Epithelial cell of esophagus (primary cell): ENCODE measurements at regions not wholly inside any gene's neighbourhood (a gene's known extent, or its start where the extent isn't known, plus 50 kb on each side); places are given as distances from the start of the nearest gene placed in this dataset.

Experiments used
- DNase-seq: peaks from one replicate; pipeline ENCODE4 v3.0.0; 2010; ENCODE audit warnings: low read depth
- H3K4me3 ChIP-seq: 2 replicates; pipeline ENCODE4 v1.5.1; 2011; ENCODE audit warnings: mild to moderate bottlenecking, low read length, control low read depth
- CTCF ChIP-seq: IDR thresholded peaks from 2 replicates; pipeline ENCODE4 v1.5.1; 2011; ENCODE audit warnings: low read depth, mild to moderate bottlenecking, low read length, control low read depth, inconsistent platforms; ENCODE audit not compliant: insufficient read depth; ENCODE audit errors: missing control alignments

- no peak overlapping the region for H3K4me3 ChIP-seq
- TF ChIP-seq CTCF, result no peak
- no peak for DNase-seq
Measured at GRCh38 chr3:3276630-3277029, 97.1 kb upstream of the CRBN start.

DNA sequence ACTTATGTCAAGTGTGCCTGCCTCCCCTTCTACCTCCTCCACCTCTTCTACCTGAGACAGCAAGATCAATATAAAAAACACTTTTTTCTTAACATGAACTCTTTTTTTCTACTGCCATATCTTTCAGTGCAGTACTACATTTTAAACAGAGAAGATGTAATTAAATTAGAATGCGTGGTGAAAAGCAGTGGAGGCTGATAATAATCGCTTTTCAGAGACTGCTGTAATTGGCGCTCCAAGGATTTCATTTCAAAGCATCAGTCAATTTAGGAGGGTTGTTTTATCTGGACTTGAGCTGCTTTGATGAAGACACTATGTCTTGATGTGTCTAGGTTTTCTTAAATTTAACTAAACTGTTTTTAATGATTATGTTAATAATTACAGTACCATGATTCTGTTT, 85.3 kb upstream of the CRBN start:
- H3K4me3 ChIP-seq, result no peak overlapping the region
- DNase-seq, result no peak
- no peak for TF ChIP-seq CTCF

DNA sequence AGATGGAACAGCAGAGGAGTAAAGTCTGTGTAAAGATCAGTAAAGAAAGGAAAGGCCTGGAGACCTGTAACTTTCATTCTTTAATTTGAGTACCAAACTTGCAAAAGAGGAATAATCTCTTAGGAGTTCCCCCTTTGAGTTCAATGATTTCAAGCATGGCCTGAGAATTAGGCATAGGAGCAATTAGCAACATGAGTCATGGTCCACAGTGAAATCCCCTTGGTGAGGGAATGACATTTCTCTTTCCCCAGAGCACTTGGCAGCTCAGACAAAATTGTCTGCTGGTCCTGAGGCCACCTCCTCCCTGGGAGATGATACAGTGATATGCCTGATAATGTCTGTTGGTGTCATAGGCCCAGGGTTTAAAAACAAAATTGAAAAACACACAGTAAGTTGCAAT, 81.4 kb upstream of the CRBN start:
- H3K4me3 ChIP-seq, result no peak overlapping the region
- TF ChIP-seq CTCF, result no peak
- no peak for DNase-seq

DNA sequence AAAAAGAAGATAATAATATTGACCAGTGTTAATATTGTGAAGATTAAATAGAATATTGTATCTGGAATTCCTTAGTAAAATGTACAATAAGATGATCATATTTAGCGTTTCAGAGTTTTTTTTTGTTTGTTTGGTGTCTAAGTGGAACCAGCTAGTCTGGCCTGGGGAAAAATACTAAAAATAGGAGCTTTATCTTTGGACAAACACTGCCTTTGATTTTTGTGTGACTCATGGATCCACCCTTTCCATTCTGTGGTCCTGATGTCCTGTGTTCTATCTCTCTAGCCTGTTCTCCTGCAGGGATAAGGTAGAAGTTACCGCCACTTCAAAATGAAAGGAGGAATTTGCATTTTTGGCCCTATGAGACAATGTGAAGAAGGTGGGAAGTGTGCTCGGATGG, 79.7 kb upstream of the CRBN start:
- no peak overlapping the region for H3K4me3 ChIP-seq
- no peak for TF ChIP-seq CTCF
- no peak for DNase-seq

GRCh38 chr3:3258281-3258680, 78.8 kb upstream of the CRBN start:
- no peak overlapping the region for H3K4me3 ChIP-seq

GRCh38 chr3:3241596-3241995, 62.1 kb upstream of the CRBN start:
- no peak for DNase-seq
- H3K4me3 ChIP-seq, result no peak overlapping the region
- no peak for TF ChIP-seq CTCF

More at GRCh38 chr3:3258281-3258680, 78.8 kb upstream of the CRBN start:
- TF ChIP-seq CTCF, result no peak
- DNase-seq, result no peak

- no peak for DNase-seq
- H3K4me3 ChIP-seq, result no peak overlapping the region
- no peak for TF ChIP-seq CTCF
Measured at GRCh38 chr3:3240986-3241385, 61.5 kb upstream of the CRBN start.
